Loucy (cell line): ENCODE measurements at regions not wholly inside any gene's neighbourhood (a gene's known extent, or its start where the extent isn't known, plus 50 kb on each side); places are given as distances from the start of the nearest gene placed in this dataset.

Experiments used
- H2AFZ ChIP-seq: fragments of 200-600 bp; sonication (generic); 2 replicates; pipeline ENCODE4 v1.6.0; 2016; ENCODE audit warnings: antibody characterized with exemption, mild to moderate bottlenecking, low read length, moderate library complexity
- H3F3A ChIP-seq: fragments of 200-600 bp; 2 replicates; pipeline ENCODE4 v1.6.0; 2016; ENCODE audit warnings: antibody characterized with exemption, low read depth, mild to moderate bottlenecking
- H3K27me3 ChIP-seq: fragments of 200-600 bp; sonication (generic); 2 replicates; pipeline ENCODE4 v1.6.1; 2014; ENCODE audit warnings: low read length, mild to moderate bottlenecking; ENCODE audit not compliant: insufficient read depth, poor library complexity, severe bottlenecking
- H3K36me3 ChIP-seq: fragments of 200-600 bp; sonication (generic); 2 replicates; pipeline ENCODE4 v1.6.1; 2016; ENCODE audit warnings: low read length; ENCODE audit not compliant: insufficient read depth
- H3K4me1 ChIP-seq: fragments of 200-600 bp; sonication (generic); 2 replicates; pipeline ENCODE4 v1.5.1; 2014; ENCODE audit warnings: low read length, mild to moderate bottlenecking; ENCODE audit not compliant: insufficient read depth, poor library complexity, severe bottlenecking
- H3K4me2 ChIP-seq: fragments of 200-600 bp; sonication (generic); 2 replicates; pipeline ENCODE4 v1.6.0; 2014; ENCODE audit warnings: antibody characterized with exemption, low read length, low read depth, mild to moderate bottlenecking; ENCODE audit not compliant: poor library complexity, severe bottlenecking
- H3K4me3 ChIP-seq: fragments of 200-600 bp; sonication (generic); 2 replicates; pipeline ENCODE4 v1.5.1; 2014; ENCODE audit warnings: low read length, mild to moderate bottlenecking, mixed read lengths; ENCODE audit not compliant: poor library complexity, severe bottlenecking
- H3K79me2 ChIP-seq: fragments of 200-600 bp; sonication (generic); 2 replicates; pipeline ENCODE4 v1.6.1; 2014; ENCODE audit warnings: low read length; ENCODE audit not compliant: insufficient read depth
- H3K9ac ChIP-seq: fragments of 200-600 bp; sonication (generic); 2 replicates; pipeline ENCODE4 v1.6.0; 2014; ENCODE audit warnings: mild to moderate bottlenecking, low read depth, low read length, moderate library complexity; ENCODE audit not compliant: poor library complexity, severe bottlenecking
- H3K9me2 ChIP-seq: fragments of 200-600 bp; sonication (generic); replicated peaks from 2 replicates; pipeline ENCODE4 v1.6.1; 2016; ENCODE audit warnings: low read depth, low read length, mixed read lengths
- H3K9me3 ChIP-seq: fragments of 200-600 bp; sonication (generic); 2 replicates; pipeline ENCODE4 v1.6.1; 2014; ENCODE audit warnings: mild to moderate bottlenecking, antibody characterized with exemption, low read length, low read depth; ENCODE audit not compliant: insufficient read depth
- H4K20me1 ChIP-seq: fragments of 200-600 bp; sonication (generic); 2 replicates; pipeline ENCODE4 v1.6.0; 2014; ENCODE audit warnings: antibody characterized with exemption, low read length, mild to moderate bottlenecking; ENCODE audit not compliant: insufficient read depth, poor library complexity, severe bottlenecking
- EZH2phosphoT487 ChIP-seq: fragments of 200-600 bp; IDR thresholded peaks from 2 replicates; pipeline ENCODE4 v1.6.1; 2018; ENCODE audit warnings: antibody characterized with exemption, mild to moderate bottlenecking, moderate library complexity, borderline replicate concordance
- TF ChIP-seq, protein P1 (sequence below): fragments of 200-600 bp; sonication (generic); conservative IDR thresholded peaks from 2 replicates; pipeline ENCODE4 v1.5.1; 2014; ENCODE audit warnings: mild to moderate bottlenecking, antibody characterized with exemption, low read length

DNA sequence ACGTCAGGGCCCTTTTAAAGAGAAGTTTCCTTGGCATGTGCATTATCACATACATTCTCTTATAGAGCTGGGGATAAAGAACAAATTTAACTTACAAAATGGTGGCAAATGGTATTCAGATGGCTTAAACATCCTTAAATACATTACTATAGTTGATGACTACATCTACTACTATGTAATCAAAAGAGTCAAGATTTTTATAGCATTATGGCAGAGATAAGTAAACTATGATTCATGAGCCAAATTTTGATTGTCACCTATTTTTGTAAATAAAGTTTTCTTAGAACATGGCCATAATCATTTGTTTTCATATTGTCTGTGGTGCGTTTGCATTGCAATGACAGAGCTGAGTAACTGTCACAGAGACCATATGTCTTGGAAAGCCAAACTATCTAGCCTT lies 1188.6 kb upstream of the TENM4 start:
- H3K9me2 ChIP-seq: no peaks in the 10 kb centered on the region
- no peaks in the 10 kb centered on the region for H4K20me1 ChIP-seq
- H3K27me3 ChIP-seq: no peaks in the 10 kb centered on the region
- H3K4me2 ChIP-seq: no peak overlapping the region
- no peak overlapping the region for H3K4me3 ChIP-seq
- no peaks in the 10 kb centered on the region for H3K36me3 ChIP-seq
- H3K4me1 ChIP-seq: no peaks in the 10 kb centered on the region
- no peak overlapping the region for H2AFZ ChIP-seq
- no peaks in the 10 kb centered on the region for H3F3A ChIP-seq
- no peak overlapping the region for H3K9ac ChIP-seq
- H3K9me3 ChIP-seq: no peaks in the 10 kb centered on the region
- H3K79me2 ChIP-seq: no peaks in the 10 kb centered on the region
- no peak for TF ChIP-seq EZH2phosphoT487
- TF ChIP-seq, protein P1, sequence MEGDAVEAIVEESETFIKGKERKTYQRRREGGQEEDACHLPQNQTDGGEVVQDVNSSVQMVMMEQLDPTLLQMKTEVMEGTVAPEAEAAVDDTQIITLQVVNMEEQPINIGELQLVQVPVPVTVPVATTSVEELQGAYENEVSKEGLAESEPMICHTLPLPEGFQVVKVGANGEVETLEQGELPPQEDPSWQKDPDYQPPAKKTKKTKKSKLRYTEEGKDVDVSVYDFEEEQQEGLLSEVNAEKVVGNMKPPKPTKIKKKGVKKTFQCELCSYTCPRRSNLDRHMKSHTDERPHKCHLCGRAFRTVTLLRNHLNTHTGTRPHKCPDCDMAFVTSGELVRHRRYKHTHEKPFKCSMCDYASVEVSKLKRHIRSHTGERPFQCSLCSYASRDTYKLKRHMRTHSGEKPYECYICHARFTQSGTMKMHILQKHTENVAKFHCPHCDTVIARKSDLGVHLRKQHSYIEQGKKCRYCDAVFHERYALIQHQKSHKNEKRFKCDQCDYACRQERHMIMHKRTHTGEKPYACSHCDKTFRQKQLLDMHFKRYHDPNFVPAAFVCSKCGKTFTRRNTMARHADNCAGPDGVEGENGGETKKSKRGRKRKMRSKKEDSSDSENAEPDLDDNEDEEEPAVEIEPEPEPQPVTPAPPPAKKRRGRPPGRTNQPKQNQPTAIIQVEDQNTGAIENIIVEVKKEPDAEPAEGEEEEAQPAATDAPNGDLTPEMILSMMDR: no peak

DNA sequence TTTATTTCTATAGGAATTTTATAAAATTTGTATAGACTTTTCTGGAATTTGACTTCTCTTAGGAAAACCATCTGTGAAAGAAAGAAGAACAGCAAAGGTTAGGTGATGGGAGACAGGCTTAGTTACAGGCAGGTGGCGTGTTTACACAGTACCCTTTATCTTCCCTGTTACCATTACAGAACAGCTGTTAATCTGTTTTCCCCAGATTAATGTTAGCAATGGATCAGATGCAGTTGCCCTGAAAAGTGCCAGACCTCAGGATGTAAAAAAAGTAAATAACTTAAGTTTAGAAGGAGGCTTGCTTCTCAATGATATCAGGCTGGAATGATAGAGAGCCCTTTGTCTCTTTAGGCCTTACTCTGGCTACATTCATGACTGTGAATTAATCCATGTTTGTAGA lies 1186.5 kb upstream of the TENM4 start:
- no peaks in the 10 kb centered on the region for H3K4me1 ChIP-seq
- H3K36me3 ChIP-seq: no peaks in the 10 kb centered on the region
- H3F3A ChIP-seq: no peaks in the 10 kb centered on the region
- no peak overlapping the region for H3K4me2 ChIP-seq
- no peak overlapping the region for H3K9ac ChIP-seq
- no peaks in the 10 kb centered on the region for H3K9me2 ChIP-seq
- no peaks in the 10 kb centered on the region for H3K9me3 ChIP-seq
- TF ChIP-seq, protein P1: no peak
- no peak for TF ChIP-seq EZH2phosphoT487
- H2AFZ ChIP-seq: no peak overlapping the region
- H3K79me2 ChIP-seq: no peaks in the 10 kb centered on the region
- no peaks in the 10 kb centered on the region for H3K27me3 ChIP-seq
- no peak overlapping the region for H3K4me3 ChIP-seq
- H4K20me1 ChIP-seq: no peaks in the 10 kb centered on the region

DNA sequence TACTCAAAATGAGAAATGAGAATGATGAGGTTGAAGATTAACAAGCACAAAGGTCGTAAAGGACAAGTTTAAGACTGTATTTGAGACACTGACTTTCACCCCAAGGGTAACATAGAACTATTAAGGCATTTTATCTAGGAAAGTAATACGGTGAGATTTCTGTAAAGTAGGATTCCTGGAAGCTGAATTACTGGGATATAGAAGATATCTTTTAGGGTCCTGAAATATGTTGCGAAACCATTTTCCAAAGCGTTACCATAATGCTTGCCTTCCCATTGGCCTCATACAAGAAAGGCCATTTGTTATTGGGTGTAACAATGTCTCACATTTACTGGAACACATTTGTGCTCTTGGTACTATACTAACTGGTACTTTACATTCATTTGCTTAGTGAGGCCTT lies 1185.9 kb upstream of the TENM4 start:
- H3K27me3 ChIP-seq: no peaks in the 10 kb centered on the region
- no peak for TF ChIP-seq EZH2phosphoT487
- TF ChIP-seq, protein P1: no peak
- H3F3A ChIP-seq: no peaks in the 10 kb centered on the region
- no peak overlapping the region for H3K4me3 ChIP-seq
- no peak overlapping the region for H3K4me2 ChIP-seq
- no peak overlapping the region for H3K9ac ChIP-seq
- no peaks in the 10 kb centered on the region for H3K36me3 ChIP-seq
- H2AFZ ChIP-seq: no peak overlapping the region
- H3K79me2 ChIP-seq: no peaks in the 10 kb centered on the region
- H3K9me3 ChIP-seq: no peaks in the 10 kb centered on the region
- H3K4me1 ChIP-seq: no peaks in the 10 kb centered on the region
- H3K9me2 ChIP-seq: no peaks in the 10 kb centered on the region
- no peaks in the 10 kb centered on the region for H4K20me1 ChIP-seq
